ENCODE measurements at regions not wholly inside any gene's neighbourhood (a gene's known extent, or its start where the extent isn't known, plus 50 kb on each side); places are given as distances from the start of the nearest gene placed in this dataset.

DNA sequence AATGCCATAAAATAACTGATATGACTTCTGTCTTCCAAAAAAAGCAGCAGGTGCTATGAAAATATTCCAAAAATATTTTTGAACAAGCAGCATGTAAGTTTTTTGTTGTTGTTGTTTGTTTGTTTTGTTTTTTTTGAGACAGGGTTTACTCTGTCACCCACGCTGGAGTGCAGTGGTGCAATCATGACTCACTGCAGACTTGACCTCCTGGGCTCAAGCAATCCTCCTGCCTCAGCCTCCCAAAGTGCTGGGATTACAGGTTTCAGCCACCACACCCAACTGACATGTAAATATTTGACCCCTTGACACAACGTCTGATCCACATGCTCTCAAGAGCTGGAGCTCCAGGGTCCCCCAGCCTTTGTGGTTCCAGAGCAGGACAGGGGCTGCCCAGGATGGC is 98.4 kb downstream of the LITAF start:
- no peak overlapping the region for H2AFZ ChIP-seq (ENCODE audit: low read length, unreplicated experiment)
- H3K4me1 ChIP-seq (ENCODE audit: control insufficient read depth, insufficient read depth, low read length, unreplicated experiment): no peaks in the 10 kb centered on the region
- no peak overlapping the region for H3K27ac ChIP-seq (ENCODE audit: low read depth, low read length)
- H3K4me3 ChIP-seq (ENCODE audit: low read depth, low read length): no peak overlapping the region
- H3K36me3 ChIP-seq (ENCODE audit: insufficient read depth, low read length): no peaks in the 10 kb centered on the region
- H3K27me3 ChIP-seq (ENCODE audit: insufficient read depth, low read length): no peaks in the 10 kb centered on the region
- H3K79me2 ChIP-seq (ENCODE audit: control insufficient read depth, insufficient read depth, low read length, unreplicated experiment): no peaks in the 10 kb centered on the region

DNA sequence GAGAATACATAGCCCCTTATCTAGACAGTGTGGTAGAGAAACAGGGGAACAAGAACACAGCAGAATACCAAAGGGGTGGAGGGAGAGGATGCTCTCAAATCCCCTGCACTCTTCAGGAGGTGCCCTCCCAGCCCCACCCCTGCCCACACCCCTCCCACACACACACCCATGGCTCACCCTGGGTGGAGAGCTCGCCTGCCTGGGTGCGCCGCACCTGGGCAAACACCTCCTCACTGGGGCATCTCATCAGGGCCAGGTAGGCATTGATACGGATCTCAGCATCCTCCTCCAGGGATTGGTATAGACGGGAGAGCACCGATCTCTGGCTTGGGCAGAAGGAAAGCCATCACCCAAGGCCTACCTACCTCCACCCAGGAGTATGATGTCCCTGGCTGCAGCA is 95.2 kb downstream of the LITAF start:
- H3K79me2 ChIP-seq (ENCODE audit: control insufficient read depth, insufficient read depth, low read length, unreplicated experiment): no peaks in the 10 kb centered on the region
- no peak overlapping the region for H2AFZ ChIP-seq (ENCODE audit: low read length, unreplicated experiment)
- no peaks in the 10 kb centered on the region for H3K27me3 ChIP-seq (ENCODE audit: insufficient read depth, low read length)
- H3K27ac ChIP-seq (ENCODE audit: low read depth, low read length): no peak overlapping the region
- no peaks in the 10 kb centered on the region for H3K36me3 ChIP-seq (ENCODE audit: insufficient read depth, low read length)
- no peak overlapping the region for H3K4me3 ChIP-seq (ENCODE audit: low read depth, low read length)
- peaks cover 20% of the 10 kb centered on the region for H3K4me1 ChIP-seq (ENCODE audit: control insufficient read depth, insufficient read depth, low read length, unreplicated experiment)

DNA sequence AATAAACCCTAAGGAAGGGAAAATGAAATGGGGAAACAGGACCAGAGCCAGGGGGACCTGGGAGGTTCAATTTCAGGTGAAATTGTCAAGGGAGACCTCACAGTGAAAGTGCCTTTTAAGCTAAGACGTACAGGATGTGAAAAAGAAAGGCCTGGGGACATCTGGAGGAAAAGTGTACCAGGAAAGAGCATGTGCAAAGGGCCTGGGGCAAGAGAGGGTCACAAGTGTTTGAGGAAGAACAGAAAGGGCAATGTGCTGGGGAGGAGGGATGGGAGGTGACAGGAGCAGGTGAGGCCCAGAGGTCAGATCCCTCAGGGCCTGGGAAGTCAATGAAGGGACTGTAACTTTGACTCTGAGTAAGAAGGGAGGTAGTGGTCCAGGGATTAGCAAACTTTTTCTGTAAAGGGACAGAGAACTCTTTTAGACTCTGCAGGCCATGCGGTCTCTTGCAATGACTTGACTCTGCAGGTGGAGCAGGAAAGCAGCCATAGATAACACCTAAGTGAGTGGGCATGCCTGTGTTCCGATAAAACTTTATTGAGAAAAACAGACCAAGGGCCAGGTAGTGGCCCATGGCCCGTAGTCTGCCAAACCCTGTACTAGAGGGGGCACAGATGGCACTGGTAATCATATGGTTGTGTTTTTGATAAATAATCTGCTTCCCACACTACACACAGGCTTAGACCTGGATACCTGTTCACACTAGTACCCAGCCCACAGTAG is 93.8 kb downstream of the LITAF start:
- Histone ChIP-seq H3K4me3 (ENCODE audit: low read depth, low read length) (no peak overlapping the region), H3K36me3 (ENCODE audit: insufficient read depth, low read length) (no peaks in the 10 kb centered on the region), H3K27me3 (ENCODE audit: insufficient read depth, low read length) (no peaks in the 10 kb centered on the region), H3K4me1 (ENCODE audit: control insufficient read depth, insufficient read depth, low read length, unreplicated experiment) (peaks cover 33% of the 10 kb centered on the region), H3K27ac (ENCODE audit: low read depth, low read length) (no peak overlapping the region), H3K79me2 (ENCODE audit: control insufficient read depth, insufficient read depth, low read length, unreplicated experiment) (no peaks in the 10 kb centered on the region), H2AFZ (ENCODE audit: low read length, unreplicated experiment) (no peak overlapping the region)

DNA sequence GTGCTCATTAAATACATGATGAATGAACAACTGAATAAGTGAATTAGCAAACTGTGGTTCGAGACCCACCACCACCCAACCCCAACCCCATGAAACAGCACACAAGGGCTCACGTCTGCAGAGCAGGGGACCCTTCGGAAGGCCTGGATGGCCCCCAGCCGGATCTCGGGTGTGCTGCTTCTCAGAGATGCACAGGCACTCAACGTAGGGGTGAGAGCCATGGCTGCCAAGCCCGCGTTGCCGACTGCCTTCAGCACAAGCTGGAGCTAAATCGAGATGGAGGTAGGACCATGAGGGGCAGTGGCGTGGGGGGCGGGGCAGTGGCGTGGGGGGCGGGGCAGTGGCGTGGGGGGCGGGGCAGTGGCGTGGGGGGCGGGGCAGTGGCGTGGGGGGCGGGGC is 93.2 kb downstream of the LITAF start:
- H2AFZ ChIP-seq (ENCODE audit: low read length, unreplicated experiment): no peak overlapping the region
- peaks cover 36% of the 10 kb centered on the region for H3K4me1 ChIP-seq (ENCODE audit: control insufficient read depth, insufficient read depth, low read length, unreplicated experiment)
- no peak overlapping the region for H3K27ac ChIP-seq (ENCODE audit: low read depth, low read length)
- no peaks in the 10 kb centered on the region for H3K36me3 ChIP-seq (ENCODE audit: insufficient read depth, low read length)
- no peaks in the 10 kb centered on the region for H3K27me3 ChIP-seq (ENCODE audit: insufficient read depth, low read length)
- no peak overlapping the region for H3K4me3 ChIP-seq (ENCODE audit: low read depth, low read length)
- H3K79me2 ChIP-seq (ENCODE audit: control insufficient read depth, insufficient read depth, low read length, unreplicated experiment): no peaks in the 10 kb centered on the region

DNA sequence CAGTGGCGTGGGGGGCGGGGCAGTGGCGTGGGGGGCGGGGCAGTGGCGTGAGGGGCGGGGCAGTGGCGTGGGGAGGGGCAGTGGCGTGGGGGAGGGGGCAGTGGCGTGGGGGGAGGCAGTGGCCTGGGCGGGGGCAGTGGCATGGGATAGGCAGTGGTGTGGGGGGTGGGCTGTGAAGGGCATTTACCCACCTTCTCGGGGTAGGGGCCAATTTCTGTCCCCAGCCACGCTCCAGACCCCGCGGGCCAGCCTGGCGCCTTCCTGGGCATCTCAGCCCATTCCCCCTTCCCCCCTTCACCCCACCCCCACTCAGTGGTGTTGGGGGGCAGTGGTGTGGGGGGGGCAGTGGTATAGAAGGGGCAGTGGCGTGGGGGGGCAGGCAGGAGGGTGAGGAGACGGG is 92.7 kb downstream of the LITAF start:
- Histone ChIP-seq H3K27me3 (ENCODE audit: insufficient read depth, low read length) (no peaks in the 10 kb centered on the region), H3K79me2 (ENCODE audit: control insufficient read depth, insufficient read depth, low read length, unreplicated experiment) (no peaks in the 10 kb centered on the region), H2AFZ (ENCODE audit: low read length, unreplicated experiment) (no peak overlapping the region), H3K4me3 (ENCODE audit: low read depth, low read length) (no peak overlapping the region), H3K36me3 (ENCODE audit: insufficient read depth, low read length) (no peaks in the 10 kb centered on the region), H3K27ac (ENCODE audit: low read depth, low read length) (no peak overlapping the region), H3K4me1 (ENCODE audit: control insufficient read depth, insufficient read depth, low read length, unreplicated experiment) (peaks cover 37% of the 10 kb centered on the region)

DNA sequence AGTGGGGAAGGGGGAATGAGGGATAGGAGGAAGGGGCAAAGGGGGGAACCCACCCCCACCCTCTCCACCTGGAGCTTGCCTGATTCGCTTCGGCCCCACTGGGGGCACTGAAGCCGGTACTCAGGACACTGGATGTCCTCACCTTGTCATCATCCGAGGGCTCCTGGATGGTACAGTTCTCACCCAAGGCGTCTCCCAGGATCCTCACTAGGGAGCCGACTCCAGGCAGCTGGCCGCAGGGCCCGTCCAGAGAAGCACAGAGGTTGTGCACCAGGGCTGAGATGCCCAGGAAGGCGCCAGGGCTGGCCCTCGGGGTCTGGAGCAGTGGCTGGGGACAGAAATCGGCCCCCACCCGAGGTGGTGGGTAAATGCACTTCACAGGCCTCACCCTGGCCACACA is 92.3 kb downstream of the LITAF start:
- Histone ChIP-seq H3K79me2 (ENCODE audit: control insufficient read depth, insufficient read depth, low read length, unreplicated experiment) (no peaks in the 10 kb centered on the region), H3K27me3 (ENCODE audit: insufficient read depth, low read length) (no peaks in the 10 kb centered on the region), H3K4me3 (ENCODE audit: low read depth, low read length) (no peak overlapping the region), H3K4me1 (ENCODE audit: control insufficient read depth, insufficient read depth, low read length, unreplicated experiment) (peaks cover 37% of the 10 kb centered on the region), H3K36me3 (ENCODE audit: insufficient read depth, low read length) (no peaks in the 10 kb centered on the region), H2AFZ (ENCODE audit: low read length, unreplicated experiment) (no peak overlapping the region), H3K27ac (ENCODE audit: low read depth, low read length) (no peak overlapping the region)

DNA sequence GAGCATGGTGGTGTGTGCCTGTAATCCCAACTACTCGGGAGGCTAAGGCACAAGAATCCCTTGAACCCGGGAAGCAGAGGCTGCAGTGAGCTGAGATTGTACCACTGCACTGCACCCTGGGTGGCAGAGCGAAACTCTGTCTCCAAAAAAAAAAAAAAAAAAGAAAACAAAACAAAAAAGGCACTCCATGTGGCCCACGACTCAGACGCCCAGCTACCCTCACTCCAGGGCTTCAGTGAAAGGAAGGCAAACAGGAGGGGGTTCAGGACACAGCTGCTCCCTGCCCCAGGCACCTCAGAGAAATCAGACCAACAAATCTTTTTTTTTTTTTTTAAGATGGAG is 91.7 kb downstream of the LITAF start:
- Histone ChIP-seq H3K36me3 (ENCODE audit: insufficient read depth, low read length) (no peaks in the 10 kb centered on the region), H3K27me3 (ENCODE audit: insufficient read depth, low read length) (no peaks in the 10 kb centered on the region), H3K4me3 (ENCODE audit: low read depth, low read length) (no peak overlapping the region), H3K27ac (ENCODE audit: low read depth, low read length) (no peak overlapping the region), H3K4me1 (ENCODE audit: control insufficient read depth, insufficient read depth, low read length, unreplicated experiment) (peaks cover 37% of the 10 kb centered on the region), H3K79me2 (ENCODE audit: control insufficient read depth, insufficient read depth, low read length, unreplicated experiment) (no peaks in the 10 kb centered on the region), H2AFZ (ENCODE audit: low read length, unreplicated experiment) (no peak overlapping the region)

All from ACC112 (cell line).